ENCODE measurements at regions not wholly inside any gene's neighbourhood (a gene's known extent, or its start where the extent isn't known, plus 50 kb on each side); places are given as distances from the start of the nearest gene placed in this dataset.

GRCh38 chr3:43908456-43908855 lies 217.7 kb downstream of the ABHD5 start:
- H4K20me1 ChIP-seq (ENCODE audit: insufficient read depth): no peaks in the 10 kb centered on the region
- no peak overlapping the region for H3K4me2 ChIP-seq
- ChIA-PET POLR2A (no interaction called here), CTCF (interaction anchor here (1.7 kb wide), 1 partner anchor 8 kb away, joined by 4 read pairs; no protein-coding TSS in a partner anchor)
- no peak overlapping the region for H3K4me3 ChIP-seq (ENCODE audit: low read depth in 2 of 2, low read length in 1 of 2)
- no peak overlapping the region for H3K27ac ChIP-seq (ENCODE audit: low read depth in 2 of 2, low read length in 1 of 2)
- no peaks in the 10 kb centered on the region for H3F3A ChIP-seq (replicated peaks; ENCODE audit: insufficient read depth)
- no peaks in the 10 kb centered on the region for H3K27me3 ChIP-seq (ENCODE audit: insufficient read depth)
- H3K79me2 ChIP-seq (ENCODE audit: insufficient read depth): no peaks in the 10 kb centered on the region
- no peaks in the 10 kb centered on the region for H3K9me2 ChIP-seq
- no peaks in the 10 kb centered on the region for H3K36me3 ChIP-seq (replicated peaks in 1 of 2; ENCODE audit: control insufficient read depth in 1 of 2, insufficient read depth in 2 of 2, low read length in 1 of 2)
- 100% methylated on average over 1 of the region's 5 CpGs for WGBS (ENCODE audit: low lambda C conversion rate)
- H3K9me3 ChIP-seq: no peaks in the 10 kb centered on the region
- no peak overlapping the region for H3K9ac ChIP-seq
- TF ChIP-seq SIN3A (IDR thresholded peaks at IDR 0.05; ENCODE audit: borderline replicate concordance, low read depth, low read length) (no peak), RAD21 (IDR thresholded peaks at IDR 0.05; ENCODE audit: low read length) (no peak), EP300 (IDR thresholded peaks at IDR 0.05; ENCODE audit: borderline replicate concordance in 1 of 2, low read depth in 1 of 2, low read length in 1 of 2) (no peak), USF2 (IDR thresholded peaks at IDR 0.05; ENCODE audit: borderline replicate concordance, low read depth, low read length) (no peak), YY1 (IDR thresholded peaks at IDR 0.05; ENCODE audit: low read depth) (no peak), RFX5 (IDR thresholded peaks at IDR 0.05; ENCODE audit: low read length) (no peak), RXRA (IDR thresholded peaks at IDR 0.05; ENCODE audit: borderline replicate concordance, low read depth) (no peak), CHD2 (IDR thresholded peaks at IDR 0.05; ENCODE audit: low read length, partially characterized antibody) (no peak), EZH2phosphoT487 (IDR thresholded peaks at IDR 0.05; ENCODE audit: borderline replicate concordance, low read depth) (no peak), FOXJ3 (CRISPR knock-in tag; IDR thresholded peaks at IDR 0.05) (no peak), REST (IDR thresholded peaks at IDR 0.05; ENCODE audit: low read depth, low read length) (no peak), MXI1 (IDR thresholded peaks at IDR 0.05; ENCODE audit: low read depth, low read length) (no peak), MEF2A (IDR thresholded peaks at IDR 0.05; ENCODE audit: borderline replicate concordance, low read depth) (no peak), TAF1 (IDR thresholded peaks at IDR 0.05; ENCODE audit: borderline replicate concordance, low read depth, low read length) (no peak), POLR2AphosphoS5 (IDR thresholded peaks at IDR 0.05; ENCODE audit: low read depth, low read length) (no peak), GABPA (IDR thresholded peaks at IDR 0.05; ENCODE audit: low read depth) (no peak), USF1 (IDR thresholded peaks at IDR 0.05; ENCODE audit: borderline replicate concordance, low read depth) (no peak), SMC3 (IDR thresholded peaks at IDR 0.05; ENCODE audit: low read depth, low read length) (no peak)
- no peak overlapping the region for H2AFZ ChIP-seq (ENCODE audit: low read depth)
- peaks cover 0 to 7% of the 10 kb centered on the region in 2 experiments; a peak in 1 of 4 replicates for H3K4me1 ChIP-seq (ENCODE audit: control insufficient read depth in 1 of 2, insufficient read depth in 2 of 2, low read depth in 1 of 2, low read length in 1 of 2)
- no peak for DNase-seq
